Mesodermal cell (in vitro differentiated cells): ENCODE measurements at regions not wholly inside any gene's neighbourhood (a gene's known extent, or its start where the extent isn't known, plus 50 kb on each side); places are given as distances from the start of the nearest gene placed in this dataset.

Experiments used
- H3K27ac ChIP-seq: 2 replicates; pipeline ENCODE4 v1.7.0; 2013; ENCODE audit warnings: mild to moderate bottlenecking, low read depth, low read length, moderate library complexity; ENCODE audit not compliant: severe bottlenecking
- H3K36me3 ChIP-seq: 2 replicates; pipeline ENCODE4 v1.7.1; 2013; ENCODE audit warnings: mild to moderate bottlenecking, low read length, moderate library complexity; ENCODE audit not compliant: control insufficient read depth, insufficient read depth
- H3K4me1 ChIP-seq: one replicate; pipeline ENCODE4 v1.7.1; 2013; ENCODE audit warnings: mild to moderate bottlenecking, low read length; ENCODE audit not compliant: insufficient read depth, control insufficient read depth, poor library complexity, severe bottlenecking
- H3K4me3 ChIP-seq: 2 replicates; pipeline ENCODE4 v1.7.0; 2013; ENCODE audit warnings: low read length, control low read depth, mild to moderate bottlenecking; ENCODE audit not compliant: insufficient read depth, poor library complexity, severe bottlenecking; ENCODE audit errors: extremely low read depth
- H3K9me3 ChIP-seq: 2 replicates; pipeline ENCODE4 v1.7.1; 2013; ENCODE audit warnings: mild to moderate bottlenecking, low read length, moderate library complexity; ENCODE audit not compliant: control insufficient read depth
- WGBS, 2 experiments: methylation state at CpG; one replicate each; pipeline ENCODE4 v1.1.5; 2013; ENCODE audit warnings: missing lambda C conversion rate in 2 of 2; ENCODE audit not compliant: insufficient coverage in 2 of 2; 5-methylcytosine and 5-hydroxymethylcytosine counted together

- Histone ChIP-seq H3K9me3 (no peaks in the 10 kb centered on the region), H3K4me3 (no peak overlapping the region), H3K36me3 (no peaks in the 10 kb centered on the region), H3K4me1 (no peaks in the 10 kb centered on the region), H3K27ac (no peak overlapping the region)
- WGBS, 2 experiments: 84 to 89% methylated on average over 29 to 34 of the region's 38 CpGs
Observed at GRCh38 chr22:48944751-48945620, 882.7 kb downstream of the BRD1 start.

DNA sequence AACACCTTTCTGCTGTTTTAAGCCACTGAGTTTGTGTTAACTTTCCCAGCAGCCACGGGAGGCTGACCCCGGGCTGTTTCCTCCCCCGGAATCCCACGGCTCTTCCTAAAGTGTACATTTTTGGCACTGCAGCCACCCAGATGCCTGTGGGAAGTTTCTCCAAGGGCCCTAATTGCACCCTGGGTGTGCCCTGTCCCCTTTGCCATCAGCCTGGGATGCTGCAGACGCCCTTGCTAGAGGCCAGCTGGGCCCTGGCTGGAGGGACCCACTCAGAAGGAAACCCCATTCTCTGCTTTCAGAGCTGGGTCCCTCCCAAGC is 883.3 kb downstream of the BRD1 start:
- Histone ChIP-seq H3K4me3 (no peak overlapping the region), H3K9me3 (no peaks in the 10 kb centered on the region), H3K27ac (no peak overlapping the region), H3K36me3 (no peaks in the 10 kb centered on the region), H3K4me1 (no peaks in the 10 kb centered on the region)
- 87 to 95% methylated on average over 5 of the region's 5 CpGs for WGBS, 2 experiments

DNA sequence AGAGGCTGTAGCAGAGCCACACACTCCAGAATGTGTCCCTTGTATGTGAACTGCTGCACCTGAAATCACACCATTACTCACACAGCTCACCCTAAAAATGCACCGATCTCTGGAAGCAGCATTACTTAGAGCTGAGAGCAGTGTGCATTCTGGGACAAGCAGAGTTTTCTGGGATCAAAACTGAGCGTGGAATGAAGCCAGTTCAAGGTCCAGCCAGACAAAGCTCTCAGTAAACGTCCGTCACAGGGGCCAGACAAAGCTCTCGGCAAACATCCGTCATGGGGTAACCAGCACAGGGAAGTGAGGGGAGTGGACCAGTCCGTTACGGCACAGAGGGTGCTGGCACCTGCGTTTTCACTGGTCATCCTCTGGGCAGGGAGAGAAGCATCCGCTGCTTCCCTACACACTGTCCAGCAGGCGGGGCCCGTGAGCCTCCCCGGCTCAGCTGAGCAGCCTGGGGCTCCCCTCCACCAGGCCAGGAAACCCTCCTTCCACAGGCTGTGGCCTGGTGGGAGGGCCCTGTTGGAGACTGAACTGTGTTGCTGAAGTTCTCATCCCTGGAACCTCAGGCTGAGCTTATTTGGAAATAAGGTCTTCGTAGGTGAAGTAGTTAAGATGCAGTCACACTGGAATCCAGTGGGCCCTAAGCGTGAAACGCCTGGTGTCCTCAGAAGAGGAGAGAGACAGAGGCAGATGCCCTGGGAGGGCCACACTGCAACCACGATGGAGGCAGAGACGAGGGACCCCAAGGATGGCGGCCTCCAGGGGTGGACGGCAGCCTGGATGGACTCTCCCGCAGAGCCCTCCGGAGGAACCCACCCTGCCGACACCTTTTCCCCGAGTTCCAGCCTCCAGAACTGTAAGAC is 883.9 kb downstream of the BRD1 start:
- H3K27ac ChIP-seq: no peak overlapping the region

DNA sequence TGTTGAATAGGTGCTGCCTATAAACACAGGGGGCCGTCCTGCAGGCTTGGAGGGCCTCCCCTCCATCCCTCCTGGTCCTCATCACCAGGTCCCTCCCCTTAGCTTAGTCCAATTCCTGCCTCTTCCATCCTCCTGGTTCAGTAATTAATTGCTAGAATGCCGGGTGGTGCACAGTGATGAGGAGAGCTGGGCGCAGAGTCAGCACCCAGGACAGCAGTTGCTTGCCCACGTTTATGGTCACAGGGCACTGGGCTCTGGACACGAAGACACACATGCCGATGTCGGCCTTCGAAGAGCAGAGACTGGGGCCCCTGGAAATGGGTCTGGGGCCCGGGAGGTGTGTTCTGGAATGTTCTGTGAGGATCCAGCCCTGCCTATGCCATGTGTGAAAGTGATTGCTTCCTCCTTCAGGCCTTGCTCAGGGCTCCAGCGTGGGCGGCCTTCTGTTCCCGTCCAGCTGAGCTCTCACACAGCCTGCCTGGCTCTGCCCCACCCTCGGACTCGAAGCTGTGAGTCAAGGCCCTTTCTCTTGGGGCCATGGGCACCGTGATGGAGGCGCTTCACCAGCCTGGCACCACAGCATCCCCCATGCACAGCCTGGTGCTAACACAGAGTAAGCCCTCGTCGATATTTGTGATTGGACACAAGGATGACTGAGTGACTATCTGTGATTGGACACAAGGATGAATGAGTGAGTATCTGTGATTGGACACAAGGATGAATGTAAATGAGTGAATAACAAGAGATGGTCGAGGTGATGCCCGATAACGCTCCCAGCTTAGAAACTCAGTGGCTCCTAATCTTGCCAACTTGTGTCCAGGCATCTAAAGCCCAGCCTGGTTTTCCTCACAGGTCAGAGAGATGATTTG is 884.7 kb downstream of the BRD1 start:
- Histone ChIP-seq H3K27ac (no peak overlapping the region), H3K4me3 (no peak overlapping the region), H3K36me3 (no peaks in the 10 kb centered on the region), H3K4me1 (no peaks in the 10 kb centered on the region), H3K9me3 (no peaks in the 10 kb centered on the region)
- WGBS, 2 experiments: 76 to 81% methylated on average over 18 to 19 of the region's 21 CpGs

More for the DNA sequence above, 883.9 kb downstream of the BRD1 start:
- Histone ChIP-seq H3K36me3 (no peaks in the 10 kb centered on the region), H3K4me3 (no peak overlapping the region), H3K4me1 (no peaks in the 10 kb centered on the region), H3K9me3 (no peaks in the 10 kb centered on the region)
- 69 to 76% methylated on average over 21 to 24 of the region's 24 CpGs for WGBS, 2 experiments

DNA sequence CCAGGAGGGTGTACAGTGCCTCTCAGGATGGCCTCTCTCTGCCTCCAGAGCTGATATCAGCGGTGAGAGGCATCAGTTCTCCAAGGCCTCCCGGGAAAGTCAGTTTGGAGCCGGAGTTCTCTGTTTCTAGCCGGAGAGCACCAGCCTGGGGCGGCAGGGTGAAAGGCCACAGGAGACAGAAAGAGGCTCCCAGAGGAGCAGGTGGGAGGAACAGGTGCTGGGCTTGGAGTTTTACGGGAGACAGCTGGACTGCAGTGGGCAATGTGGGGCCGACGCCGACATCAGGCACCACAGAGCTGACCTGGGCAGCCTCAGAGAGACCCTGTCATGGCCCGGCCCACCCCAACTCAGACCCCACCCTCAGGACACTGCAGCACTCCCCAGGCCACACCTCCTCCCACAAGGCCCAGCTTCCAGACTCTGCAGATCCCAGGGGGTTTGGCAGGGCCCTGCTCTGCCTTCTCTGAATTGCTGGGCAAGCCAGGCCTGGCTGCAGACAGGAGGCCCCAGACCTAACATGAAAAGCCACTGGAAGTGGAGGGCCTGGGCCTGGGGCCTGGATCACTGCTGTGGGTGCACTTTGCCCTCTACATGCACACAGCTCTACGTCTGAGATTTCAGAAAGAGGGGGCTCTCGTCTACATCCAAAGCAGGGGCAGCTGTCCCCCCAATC is 885.6 kb downstream of the BRD1 start:
- no peaks in the 10 kb centered on the region for H3K4me1 ChIP-seq
- H3K9me3 ChIP-seq: no peaks in the 10 kb centered on the region
- H3K4me3 ChIP-seq: no peak overlapping the region
- 77 to 84% methylated on average over 8 of the region's 12 CpGs for WGBS, 2 experiments
- H3K27ac ChIP-seq: no peak overlapping the region
- H3K36me3 ChIP-seq: no peaks in the 10 kb centered on the region

GRCh38 chr22:48941033-48941902 is 886.4 kb downstream of the BRD1 start:
- H3K36me3 ChIP-seq: no peaks in the 10 kb centered on the region

DNA sequence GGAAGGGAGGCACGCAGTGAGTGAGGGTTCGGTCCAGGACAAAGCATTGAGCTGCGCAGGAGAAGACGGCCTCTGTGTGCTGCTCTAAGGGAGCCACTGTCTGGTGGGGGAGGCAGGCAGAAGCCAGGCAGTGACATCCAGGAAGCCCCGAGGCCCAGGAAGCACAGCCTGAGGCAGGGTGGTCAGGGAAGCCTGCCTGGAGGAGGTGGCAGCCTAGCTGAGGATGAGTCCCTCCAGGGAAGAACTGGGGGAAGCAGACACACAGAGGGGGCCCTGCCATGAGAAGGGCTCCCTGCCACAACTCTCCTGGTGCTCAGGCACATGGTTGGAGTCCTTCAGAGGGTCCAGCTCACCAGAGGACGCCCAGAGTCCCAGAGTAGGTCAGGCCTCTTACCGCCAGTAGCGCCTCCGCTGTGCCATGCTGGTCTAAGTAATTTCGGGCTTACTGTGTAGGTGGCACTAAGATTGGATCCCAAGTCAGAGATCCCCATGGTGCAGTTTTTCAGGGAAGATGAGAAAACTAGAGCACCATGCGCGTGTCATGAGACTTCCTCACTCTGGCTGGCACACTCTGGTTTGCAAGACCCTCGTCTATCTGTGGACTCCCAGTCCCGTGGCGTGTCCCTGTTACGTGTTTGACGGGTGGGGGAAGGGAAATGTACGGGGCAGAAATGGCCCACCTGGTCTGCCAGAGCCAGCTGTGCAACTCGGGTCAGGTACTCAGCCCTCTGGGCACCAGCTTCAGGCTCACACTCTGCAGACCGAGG is 887.2 kb downstream of the BRD1 start:
- Histone ChIP-seq H3K4me1 (no peaks in the 10 kb centered on the region), H3K9me3 (peaks cover 4% of the 10 kb centered on the region), H3K36me3 (no peaks in the 10 kb centered on the region), H3K27ac (no peak overlapping the region), H3K4me3 (no peak overlapping the region)
- WGBS, 2 experiments: 80 to 85% methylated on average over 18 to 20 of the region's 20 CpGs

More at GRCh38 chr22:48941033-48941902, 886.4 kb downstream of the BRD1 start:
- Histone ChIP-seq H3K9me3 (peaks cover 2% of the 10 kb centered on the region), H3K27ac (no peak overlapping the region), H3K4me3 (no peak overlapping the region), H3K4me1 (no peaks in the 10 kb centered on the region)
- 74 to 75% methylated on average over 16 to 21 of the region's 23 CpGs for WGBS, 2 experiments

DNA sequence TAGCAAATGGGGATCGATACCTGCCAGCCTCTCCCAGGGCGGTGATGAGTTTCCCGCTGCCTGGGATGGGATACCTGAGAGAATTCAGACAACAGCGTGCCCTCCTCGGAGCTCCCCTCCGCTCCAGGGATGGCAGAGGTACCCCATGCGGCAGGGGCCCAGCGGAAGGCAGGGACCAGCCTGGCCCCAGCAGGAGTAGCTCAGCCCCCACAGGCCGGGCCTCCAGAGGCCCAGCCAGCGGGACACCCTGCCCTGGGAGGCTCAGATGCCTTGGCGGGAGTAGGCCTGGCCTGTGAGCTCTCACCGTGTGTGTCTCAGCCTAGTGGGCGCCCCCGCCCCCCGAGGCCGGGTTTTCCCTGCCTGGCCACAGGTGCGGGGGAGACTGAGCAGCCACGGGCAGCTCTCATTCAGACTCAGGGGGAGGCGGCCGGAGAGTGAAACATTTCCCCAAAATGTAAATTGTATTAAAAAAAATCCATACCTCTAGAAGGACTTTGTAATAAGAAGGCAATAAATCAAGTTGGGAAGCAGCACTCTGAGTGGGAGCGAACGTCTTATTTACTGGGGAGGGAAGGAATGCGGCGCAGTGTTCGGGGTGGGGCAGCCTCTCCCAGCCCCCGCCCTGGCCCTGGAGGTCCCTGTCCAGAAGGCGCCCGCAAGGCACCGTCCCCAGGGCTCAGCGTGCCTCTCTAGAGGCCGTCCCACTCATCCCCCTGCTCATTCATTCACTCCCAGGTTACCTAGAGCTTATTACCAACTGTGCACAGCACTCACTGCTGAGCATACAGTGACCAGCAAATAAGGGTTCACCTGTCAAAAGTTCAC is 888.0 kb downstream of the BRD1 start:
- Histone ChIP-seq H3K4me3 (no peak overlapping the region), H3K27ac (no peak overlapping the region), H3K9me3 (peaks cover 6% of the 10 kb centered on the region), H3K4me1 (no peaks in the 10 kb centered on the region), H3K36me3 (no peaks in the 10 kb centered on the region)
- WGBS, 2 experiments: 81 to 85% methylated on average over 21 of the region's 31 CpGs
